ENCODE measurements at regions not wholly inside any gene's neighbourhood (a gene's known extent, or its start where the extent isn't known, plus 50 kb on each side); places are given as distances from the start of the nearest gene placed in this dataset.
"Not testable (repeated sequence)": the region's sequence is repeated elsewhere in the genome, so short reads cannot be mapped to it uniquely, and the experiment has no call there.

DNA sequence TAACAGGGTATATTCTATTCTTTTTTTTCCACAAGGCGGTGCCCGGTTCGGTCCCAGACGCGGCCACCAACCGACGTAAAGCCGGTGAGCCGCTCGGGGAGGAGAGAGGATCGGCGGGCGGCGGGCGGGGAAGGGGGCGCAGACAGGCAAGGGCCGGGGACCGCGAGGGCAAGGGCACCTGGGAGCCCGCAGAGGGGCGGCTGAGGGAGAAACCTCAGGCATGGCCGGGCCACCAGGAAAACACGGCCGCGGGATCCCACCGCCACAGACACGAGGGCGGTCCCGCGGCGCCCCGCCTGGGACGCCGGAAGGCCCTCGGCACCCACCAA is 511.3 kb upstream of the ZNF337 start:
- TF ChIP-seq HDAC6 (IDR thresholded peaks at IDR 0.05; ENCODE audit: low read depth, low read length); RBFOX2 (IDR thresholded peaks at IDR 0.05; ENCODE audit: low read depth, low read length); CHD4 (IDR thresholded peaks at IDR 0.05; ENCODE audit: insufficient read depth, insufficient replicate concordance, low read depth, low read length, poor library complexity, severe bottlenecking); ELF2 (CRISPR knock-in tag; IDR thresholded peaks at IDR 0.05); EP300 (IDR thresholded peaks at IDR 0.05; ENCODE audit: low read length): not testable (repeated sequence)
